ENCODE measurements at regions not wholly inside any gene's neighbourhood (a gene's known extent, or its start where the extent isn't known, plus 50 kb on each side); places are given as distances from the start of the nearest gene placed in this dataset.

DNA sequence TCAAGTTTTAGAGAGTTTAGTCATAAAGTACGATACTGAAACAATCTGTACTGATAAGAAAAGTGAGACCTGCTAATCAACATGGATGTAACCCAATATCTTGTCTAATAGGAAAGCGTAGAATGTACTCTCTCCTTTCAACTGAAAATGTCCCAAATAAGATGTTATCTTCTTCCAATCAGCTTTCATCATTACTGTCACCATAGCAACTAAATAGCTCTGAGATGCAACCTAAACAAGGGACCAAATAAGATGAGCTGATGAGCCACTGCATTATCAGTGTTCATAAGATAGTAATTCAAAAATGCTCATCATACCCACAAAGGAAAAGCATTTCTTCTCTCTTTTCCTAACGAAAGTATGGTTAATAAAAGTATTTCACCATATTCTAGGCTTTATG lies 1108.3 kb upstream of the MAP3K7 start:
- TF ChIP-seq, protein P1, sequence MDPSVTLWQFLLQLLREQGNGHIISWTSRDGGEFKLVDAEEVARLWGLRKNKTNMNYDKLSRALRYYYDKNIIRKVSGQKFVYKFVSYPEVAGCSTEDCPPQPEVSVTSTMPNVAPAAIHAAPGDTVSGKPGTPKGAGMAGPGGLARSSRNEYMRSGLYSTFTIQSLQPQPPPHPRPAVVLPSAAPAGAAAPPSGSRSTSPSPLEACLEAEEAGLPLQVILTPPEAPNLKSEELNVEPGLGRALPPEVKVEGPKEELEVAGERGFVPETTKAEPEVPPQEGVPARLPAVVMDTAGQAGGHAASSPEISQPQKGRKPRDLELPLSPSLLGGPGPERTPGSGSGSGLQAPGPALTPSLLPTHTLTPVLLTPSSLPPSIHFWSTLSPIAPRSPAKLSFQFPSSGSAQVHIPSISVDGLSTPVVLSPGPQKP (IDR thresholded peaks at IDR 0.05; ENCODE audit: low read depth, low read length) = no peak
- TF ChIP-seq, protein P2, sequence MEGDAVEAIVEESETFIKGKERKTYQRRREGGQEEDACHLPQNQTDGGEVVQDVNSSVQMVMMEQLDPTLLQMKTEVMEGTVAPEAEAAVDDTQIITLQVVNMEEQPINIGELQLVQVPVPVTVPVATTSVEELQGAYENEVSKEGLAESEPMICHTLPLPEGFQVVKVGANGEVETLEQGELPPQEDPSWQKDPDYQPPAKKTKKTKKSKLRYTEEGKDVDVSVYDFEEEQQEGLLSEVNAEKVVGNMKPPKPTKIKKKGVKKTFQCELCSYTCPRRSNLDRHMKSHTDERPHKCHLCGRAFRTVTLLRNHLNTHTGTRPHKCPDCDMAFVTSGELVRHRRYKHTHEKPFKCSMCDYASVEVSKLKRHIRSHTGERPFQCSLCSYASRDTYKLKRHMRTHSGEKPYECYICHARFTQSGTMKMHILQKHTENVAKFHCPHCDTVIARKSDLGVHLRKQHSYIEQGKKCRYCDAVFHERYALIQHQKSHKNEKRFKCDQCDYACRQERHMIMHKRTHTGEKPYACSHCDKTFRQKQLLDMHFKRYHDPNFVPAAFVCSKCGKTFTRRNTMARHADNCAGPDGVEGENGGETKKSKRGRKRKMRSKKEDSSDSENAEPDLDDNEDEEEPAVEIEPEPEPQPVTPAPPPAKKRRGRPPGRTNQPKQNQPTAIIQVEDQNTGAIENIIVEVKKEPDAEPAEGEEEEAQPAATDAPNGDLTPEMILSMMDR (IDR thresholded peaks at IDR 0.05) = no peak
- TF ChIP-seq POLR2A (IDR thresholded peaks at IDR 0.05; ENCODE audit: low read length) (no peak), NPAS2 (CRISPR knock-in tag; IDR thresholded peaks at IDR 0.05; ENCODE audit: borderline replicate concordance) (no peak), MAZ (IDR thresholded peaks at IDR 0.05; ENCODE audit: borderline replicate concordance, low read depth, low read length) (no peak)
- TF ChIP-seq, protein P3, sequence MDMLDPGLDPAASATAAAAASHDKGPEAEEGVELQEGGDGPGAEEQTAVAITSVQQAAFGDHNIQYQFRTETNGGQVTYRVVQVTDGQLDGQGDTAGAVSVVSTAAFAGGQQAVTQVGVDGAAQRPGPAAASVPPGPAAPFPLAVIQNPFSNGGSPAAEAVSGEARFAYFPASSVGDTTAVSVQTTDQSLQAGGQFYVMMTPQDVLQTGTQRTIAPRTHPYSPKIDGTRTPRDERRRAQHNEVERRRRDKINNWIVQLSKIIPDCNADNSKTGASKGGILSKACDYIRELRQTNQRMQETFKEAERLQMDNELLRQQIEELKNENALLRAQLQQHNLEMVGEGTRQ (IDR thresholded peaks at IDR 0.05) = no peak
- TF ChIP-seq, protein P4, sequence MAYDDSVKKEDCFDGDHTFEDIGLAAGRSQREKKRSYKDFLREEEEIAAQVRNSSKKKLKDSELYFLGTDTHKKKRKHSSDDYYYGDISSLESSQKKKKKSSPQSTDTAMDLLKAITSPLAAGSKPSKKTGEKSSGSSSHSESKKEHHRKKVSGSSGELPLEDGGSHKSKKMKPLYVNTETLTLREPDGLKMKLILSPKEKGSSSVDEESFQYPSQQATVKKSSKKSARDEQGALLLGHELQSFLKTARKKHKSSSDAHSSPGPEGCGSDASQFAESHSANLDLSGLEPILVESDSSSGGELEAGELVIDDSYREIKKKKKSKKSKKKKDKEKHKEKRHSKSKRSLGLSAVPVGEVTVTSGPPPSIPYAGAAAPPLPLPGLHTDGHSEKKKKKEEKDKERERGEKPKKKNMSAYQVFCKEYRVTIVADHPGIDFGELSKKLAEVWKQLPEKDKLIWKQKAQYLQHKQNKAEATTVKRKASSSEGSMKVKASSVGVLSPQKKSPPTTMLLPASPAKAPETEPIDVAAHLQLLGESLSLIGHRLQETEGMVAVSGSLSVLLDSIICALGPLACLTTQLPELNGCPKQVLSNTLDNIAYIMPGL (CRISPR knock-in tag; IDR thresholded peaks at IDR 0.05; ENCODE audit: borderline replicate concordance) = no peak
